IMR-90 (cell line): ENCODE measurements at regions not wholly inside any gene's neighbourhood (a gene's known extent, or its start where the extent isn't known, plus 50 kb on each side); places are given as distances from the start of the nearest gene placed in this dataset.

Experiments
- ATAC-seq: fragments of 200-7000 bp; cut with Tn5 transposase; 2 replicates; pipeline ENCODE4 v1.9.1; 2020; ENCODE audit warnings: low read depth, mild to moderate bottlenecking, moderate library complexity
- BruUV-seq: library from RNA; stranded (reverse); fragments of 400-500 nt; replicated peaks from 2 replicates; lab custom pipeline; 2021; lab: Mats Ljungman, UMichigan
- CTCF ChIA-PET: fragments of 300-600 bp; formaldehyde crosslinking; extraction: SDS; loops from one replicate; lab custom pipeline; 2021; ENCODE audit warnings: antibody characterized with exemption; lab: Yijun Ruan, JAX
- POLR2A ChIA-PET: fragments of 300-600 bp; sonication (Branson Sonifier 250); formaldehyde crosslinking; loops from one replicate; lab custom pipeline; 2022; ENCODE audit warnings: antibody characterized with exemption; ENCODE audit not compliant: unreplicated experiment; lab: Charles Lee
- DNase-seq: peaks from one replicate; pipeline ENCODE4 v3.0.0; 2013
- H2AFZ ChIP-seq: replicated peaks from 2 replicates; pipeline ENCODE3; 2013; ENCODE audit warnings: low read length, mild to moderate bottlenecking; ENCODE audit not compliant: poor library complexity
- H2AK5ac ChIP-seq: 2 replicates; pipeline ENCODE4 v1.6.1; 2013; ENCODE audit warnings: low read depth, low read length, inconsistent platforms
- H2AK9ac ChIP-seq: replicated peaks from 2 replicates; pipeline ENCODE3; 2013; ENCODE audit warnings: mild to moderate bottlenecking, low read depth, low read length, moderate library complexity; ENCODE audit not compliant: poor library complexity
- H2BK120ac ChIP-seq: 2 replicates; pipeline ENCODE4 v1.6.1; 2013; ENCODE audit warnings: low read depth, low read length, inconsistent platforms
- H2BK15ac ChIP-seq: 3 replicates; pipeline ENCODE4 v1.6.1; 2013; ENCODE audit warnings: low read depth, low read length, inconsistent platforms
- H2BK20ac ChIP-seq: 2 replicates; pipeline ENCODE4 v1.6.1; 2013; ENCODE audit warnings: low read depth, mild to moderate bottlenecking, inconsistent platforms, low read length, moderate library complexity
- H2BK5ac ChIP-seq: 2 replicates; pipeline ENCODE4 v1.6.1; 2013; ENCODE audit warnings: mild to moderate bottlenecking, low read depth, low read length, inconsistent platforms; ENCODE audit not compliant: poor library complexity, severe bottlenecking
- H3K14ac ChIP-seq: replicated peaks from 2 replicates; pipeline ENCODE4 v1.6.1; 2013; ENCODE audit warnings: low read depth, low read length, inconsistent platforms
- H3K18ac ChIP-seq: 2 replicates; pipeline ENCODE4 v1.6.1; 2013; ENCODE audit warnings: low read depth, low read length, control low read depth
- H3K23ac ChIP-seq: 2 replicates; pipeline ENCODE4 v1.6.1; 2013; ENCODE audit warnings: low read depth, low read length, inconsistent platforms
- H3K27ac ChIP-seq: 2 replicates; pipeline ENCODE4 v1.5.1; 2013; ENCODE audit warnings: mild to moderate bottlenecking, control low read depth, low read length; ENCODE audit not compliant: insufficient read depth
- H3K27me3 ChIP-seq: 2 replicates; pipeline ENCODE4 v1.6.1; 2013; ENCODE audit warnings: low read length; ENCODE audit not compliant: control insufficient read depth, insufficient read depth
- H3K36me3 ChIP-seq: 2 replicates; pipeline ENCODE4 v1.6.1; 2013; ENCODE audit warnings: low read length, mixed read lengths; ENCODE audit not compliant: control insufficient read depth, insufficient read depth
- H3K4ac ChIP-seq: 2 replicates; pipeline ENCODE4 v1.6.1; 2013; ENCODE audit warnings: low read depth, low read length, inconsistent platforms
- H3K4me1 ChIP-seq: 2 replicates; pipeline ENCODE4 v1.6.1; 2013; ENCODE audit warnings: low read length, mixed read lengths; ENCODE audit not compliant: control insufficient read depth, insufficient read depth
- H3K4me2 ChIP-seq: 2 replicates; pipeline ENCODE4 v1.6.1; 2013; ENCODE audit warnings: low read depth, mild to moderate bottlenecking, control low read depth, low read length, moderate library complexity
- H3K4me3 ChIP-seq: 2 replicates; pipeline ENCODE4 v1.5.1; 2013; ENCODE audit warnings: low read depth, mild to moderate bottlenecking, control low read depth, low read length, moderate library complexity; ENCODE audit not compliant: insufficient read depth
- H3K56ac ChIP-seq: 2 replicates; pipeline ENCODE4 v1.6.1; 2013; ENCODE audit warnings: low read length, inconsistent platforms; ENCODE audit not compliant: insufficient read depth; ENCODE audit errors: extremely low read depth
- H3K79me1 ChIP-seq, 2 experiments: 2 replicates each; pipeline ENCODE4 v1.6.1; 2013; ENCODE audit warnings: low read length in 2 of 2, inconsistent platforms in 1 of 2, low read depth in 1 of 2
- H3K9ac ChIP-seq: 2 replicates; pipeline ENCODE4 v1.6.1; 2013; ENCODE audit warnings: low read depth, low read length, control low read depth
- H3K9me1 ChIP-seq: 2 replicates; pipeline ENCODE4 v1.6.1; 2013; ENCODE audit warnings: low read length, inconsistent platforms; ENCODE audit not compliant: insufficient read depth
- H3K9me3 ChIP-seq: 2 replicates; pipeline ENCODE4 v1.6.1; 2013; ENCODE audit warnings: low read length; ENCODE audit not compliant: control insufficient read depth, insufficient read depth
- H4K20me1 ChIP-seq: 2 replicates; pipeline ENCODE4 v1.6.1; 2013; ENCODE audit warnings: low read length, inconsistent platforms; ENCODE audit not compliant: insufficient read depth
- H4K5ac ChIP-seq: 2 replicates; pipeline ENCODE4 v1.6.1; 2013; ENCODE audit warnings: mild to moderate bottlenecking, low read depth, low read length, control low read depth
- H4K8ac ChIP-seq, 2 experiments: 2 replicates each; pipeline ENCODE4 v1.6.1; 2013; ENCODE audit warnings: low read depth in 2 of 2, low read length in 2 of 2, control low read depth in 1 of 2, inconsistent platforms in 1 of 2
- H4K91ac ChIP-seq: 2 replicates; pipeline ENCODE4 v1.6.1; 2013; ENCODE audit warnings: low read depth, low read length, inconsistent platforms; ENCODE audit not compliant: insufficient read depth
- BHLHE40 ChIP-seq: fragments of 150-350 bp; IDR thresholded peaks from 2 replicates; pipeline ENCODE4 v1.6.1; 2016; ENCODE audit warnings: mild to moderate bottlenecking, low read depth, low read length
- CEBPB ChIP-seq: IDR thresholded peaks from 2 replicates; pipeline ENCODE4 v1.6.1; 2012; ENCODE audit warnings: low read depth, low read length, improper control_type of control experiment
- CHD1 ChIP-seq: IDR thresholded peaks from 2 replicates; pipeline ENCODE4 v1.6.1; 2012; ENCODE audit warnings: low read depth, low read length, improper control_type of control experiment
- CTCF ChIP-seq: conservative IDR thresholded peaks from 2 replicates; pipeline ENCODE4 v1.5.1; 2012; ENCODE audit warnings: mild to moderate bottlenecking, low read depth, low read length, improper control_type of control experiment
- ELK1 ChIP-seq: fragments of 150-350 bp; IDR thresholded peaks from 2 replicates; pipeline ENCODE4 v1.6.1; 2016; ENCODE audit warnings: low read depth, mild to moderate bottlenecking, low read length, moderate library complexity, borderline replicate concordance
- FOS ChIP-seq: fragments of 150-350 bp; IDR thresholded peaks from 2 replicates; pipeline ENCODE4 v1.6.1; 2016; ENCODE audit warnings: low read depth, low read length
- MXI1 ChIP-seq: IDR thresholded peaks from 2 replicates; pipeline ENCODE4 v1.6.1; 2012; ENCODE audit warnings: low read depth, mild to moderate bottlenecking, low read length, moderate library complexity, borderline replicate concordance
- NFE2L2 ChIP-seq: fragments of 150-350 bp; IDR thresholded peaks from 2 replicates; pipeline ENCODE4 v1.6.1; 2016; ENCODE audit warnings: low read depth, mild to moderate bottlenecking, low read length
- POLR2A ChIP-seq: IDR thresholded peaks from 2 replicates; pipeline ENCODE4 v1.6.1; 2012; ENCODE audit warnings: mild to moderate bottlenecking, low read depth, low read length
- RAD21 ChIP-seq: IDR thresholded peaks from 2 replicates; pipeline ENCODE4 v1.6.1; 2012; ENCODE audit warnings: low read length, improper control_type of control experiment
- RCOR1 ChIP-seq: IDR thresholded peaks from 2 replicates; pipeline ENCODE4 v1.6.1; 2012; ENCODE audit warnings: mild to moderate bottlenecking, low read length, improper control_type of control experiment; ENCODE audit not compliant: insufficient replicate concordance
- SMC3 ChIP-seq: fragments of 150-350 bp; IDR thresholded peaks from 2 replicates; pipeline ENCODE4 v1.6.1; 2016; ENCODE audit warnings: low read depth, mild to moderate bottlenecking, antibody characterized with exemption, low read length, moderate library complexity
- WGBS, 2 experiments: methylation state at CpG; one replicate each; pipeline versions ENCODE4 v1.1.5 to v1.1.7; 2013; ENCODE audit warnings: missing lambda C conversion rate in 2 of 2; ENCODE audit not compliant: insufficient read length in 1 of 2; ENCODE audit errors: extremely low coverage in 2 of 2; 5-methylcytosine and 5-hydroxymethylcytosine counted together
- dilution Hi-C: fragments of 300-500 bp; cut with HindIII; formaldehyde crosslinking; loops from one replicate; pipeline ENCODE4 v1.14.3; 2018; ENCODE audit warnings: low sequenced_read_pairs; ENCODE audit not compliant: unreplicated experiment
- in situ Hi-C: fragments of 300-500 bp; cut with MboI; formaldehyde crosslinking; loops from 3 replicates; pipeline ENCODE4 v1.14.3; 2019; ENCODE audit warnings: low sequenced_read_pairs, inconsistent platforms, mixed read lengths
- intact Hi-C: fragments of 100-400 bp; cut with micrococcal nuclease; formaldehyde crosslinking; loops from 2 replicates; pipeline ENCODE4 v1.10.0; 2022

GRCh38 chr17:13362341-13363122, 239.2 kb downstream of the HS3ST3A1 start:
- DNase-seq (peak; percentile 91), ATAC-seq (peak; percentile 84)
- peak overlapping the region; percentile 89 for H2BK5ac ChIP-seq
- H3K4me3 ChIP-seq, result peak overlapping the region; percentile 59
- intact Hi-C loops, result no loop called here
- no TSS peak for BruUV-seq
- peak overlapping the region; percentile 92 for H4K91ac ChIP-seq
- H3K27ac ChIP-seq, result peak overlapping the region; percentile 7; the same call in 1 of the 2 replicates
- H3K4me1 ChIP-seq, result peaks cover 3% of the 10 kb centered on the region; the same call in 1 of the 2 replicates
- TF ChIP-seq SMC3 (no peak), RCOR1 (peak; percentile 20), CEBPB (no peak), FOS (peak; percentile 72; the same call in 1 of the 2 replicates), CTCF (no peak), NFE2L2 (peak; percentile 47; the same call in 1 of the 2 replicates), RAD21 (peak; percentile 27; the same call in 1 of the 2 replicates), ELK1 (no peak), CHD1 (no peak), BHLHE40 (peak; percentile 29; the same call in 1 of the 2 replicates), MXI1 (no peak), POLR2A (peak; percentile 44; the same call in 1 of the 2 replicates)
- peak overlapping the region; percentile 91 for H2BK20ac ChIP-seq
- dilution Hi-C loops, result no loop called here
- peak overlapping the region; percentile 58 for H3K4ac ChIP-seq
- peak overlapping the region; percentile 69 for H2AFZ ChIP-seq
- H3K14ac ChIP-seq, result peak overlapping the region; percentile 76
- H3K27me3 ChIP-seq, result no peaks in the 10 kb centered on the region
- peak overlapping the region; percentile 90 for H2BK15ac ChIP-seq
- H3K9ac ChIP-seq, result peak overlapping the region; percentile 51; the same call in 1 of the 2 replicates
- H2AK9ac ChIP-seq, result peak overlapping the region; percentile 29
- peak overlapping the region; percentile 52 for H2AK5ac ChIP-seq
- no peaks in the 10 kb centered on the region for H3K36me3 ChIP-seq
- H3K4me2 ChIP-seq, result peak overlapping the region; percentile 78
- no CpG with 5 or more reads among the region's 9 CpGs for WGBS, 2 experiments
- peak overlapping the region; percentile 19 for H3K18ac ChIP-seq
- H3K9me3 ChIP-seq, result no peaks in the 10 kb centered on the region
- H4K20me1 ChIP-seq, result no peaks in the 10 kb centered on the region
- CTCF ChIA-PET, result interaction anchor here (0.6 to 0.9 kb wide), 2 partner anchors 10 to 185 kb away, joined by 3 read pairs; no protein-coding TSS in a partner anchor
- H3K9me1 ChIP-seq, result peaks cover 5% of the 10 kb centered on the region; the same call in 1 of the 2 replicates
- H3K56ac ChIP-seq, result peak overlapping the region; percentile 29
- POLR2A ChIA-PET, result interaction anchor here (0.6 kb wide), 1 partner anchor 53 kb away, joined by 3 read pairs; no protein-coding TSS in a partner anchor
- no peaks in the 10 kb centered on the region; a peak in 1 of 4 replicates for H3K79me1 ChIP-seq
- peak overlapping the region; percentile 85 for H4K5ac ChIP-seq
- H2BK120ac ChIP-seq, result peak overlapping the region; percentile 91
- H3K23ac ChIP-seq, result peak overlapping the region; percentile 47
- in situ Hi-C loops, result no loop called here
- H4K8ac ChIP-seq, result peak overlapping the region; percentile 24 to 89
